Activated CD8-positive, alpha-beta T cell treated with anti-CD3 and anti-CD28 coated beads for 36 hours (primary cell): ENCODE measurements at regions not wholly inside any gene's neighbourhood (a gene's known extent, or its start where the extent isn't known, plus 50 kb on each side); places are given as distances from the start of the nearest gene placed in this dataset.

ENCODE experiments used
- ATAC-seq: fragments of 200-7000 bp; cut with Tn5 transposase; one replicate; pipeline ENCODE4 v1.10.0; 2021; ENCODE audit warnings: mild to moderate bottlenecking, moderate library complexity
- CTCF ChIA-PET: fragments of 350-600 bp; sonication (Branson Sonifier 250); formaldehyde crosslinking; loops from one replicate; lab custom pipeline; 2021; ENCODE audit warnings: antibody characterized with exemption; lab: Charles Lee
- POLR2A ChIA-PET: fragments of 350-600 bp; sonication (Branson Sonifier 250); formaldehyde crosslinking; loops from one replicate; lab custom pipeline; 2021; ENCODE audit warnings: antibody characterized with exemption; lab: Charles Lee
- DNase-seq: peaks from one replicate; pipeline ENCODE4 v3.0.0-alpha.2; 2020
- H3K27ac Mint-ChIP-seq: one replicate; pipeline ENCODE4 v1.8.0; 2021; ENCODE audit warnings: mild to moderate bottlenecking, mixed read lengths
- H3K27me3 Mint-ChIP-seq: one replicate; pipeline ENCODE4 v1.8.0; 2021; ENCODE audit warnings: mixed read lengths
- H3K36me3 Mint-ChIP-seq: one replicate; pipeline ENCODE4 v1.8.0; 2021; ENCODE audit warnings: low read depth, mixed read lengths
- H3K4me1 Mint-ChIP-seq: one replicate; pipeline ENCODE4 v1.8.0; 2021; ENCODE audit warnings: low read depth, mixed read lengths
- H3K4me3 Mint-ChIP-seq: one replicate; pipeline ENCODE4 v1.8.0; 2021; ENCODE audit warnings: mild to moderate bottlenecking, moderate library complexity, mixed read lengths
- H3K9me3 Mint-ChIP-seq: one replicate; pipeline ENCODE4 v1.8.0; 2021; ENCODE audit warnings: mixed read lengths
- CTCF ChIP-seq: fragments of 200-600 bp; IDR thresholded peaks from one replicate; pipeline ENCODE4 v1.8.0; 2022; ENCODE audit warnings: antibody characterized with exemption, mild to moderate bottlenecking
- intact Hi-C: fragments of 100-400 bp; cut with micrococcal nuclease; formaldehyde crosslinking; loops from one replicate; pipeline ENCODE4 v1.10.0; 2022

GRCh38 chr12:42648061-42648460, 58.5 kb upstream of the PRICKLE1 start:
- no peak for TF ChIP-seq CTCF
- H3K36me3 Mint-ChIP-seq = no peaks in the 10 kb centered on the region
- no peak overlapping the region for H3K27ac Mint-ChIP-seq
- ATAC-seq (no peak), DNase-seq (no peak)
- intact Hi-C loops = no loop called here
- H3K4me3 Mint-ChIP-seq = no peak overlapping the region
- ChIA-PET POLR2A (no interaction called here), CTCF (no interaction called here)
- H3K9me3 Mint-ChIP-seq = no peaks in the 10 kb centered on the region
- no peaks in the 10 kb centered on the region for H3K4me1 Mint-ChIP-seq
- no peaks in the 10 kb centered on the region for H3K27me3 Mint-ChIP-seq

GRCh38 chr12:42643881-42644579, 54.5 kb upstream of the PRICKLE1 start:
- POLR2A ChIA-PET = interaction anchor here (0.6 kb wide), 1 partner anchor 1245 kb away, joined by 3 read pairs; no protein-coding TSS in a partner anchor
- Mint-ChIP-seq H3K27ac (no peak overlapping the region), H3K9me3 (no peaks in the 10 kb centered on the region), H3K36me3 (no peaks in the 10 kb centered on the region), H3K4me3 (no peak overlapping the region), H3K4me1 (no peaks in the 10 kb centered on the region), H3K27me3 (peaks cover 2% of the 10 kb centered on the region)
- intact Hi-C loops = no loop called here
- TF ChIP-seq CTCF = no peak
- CTCF ChIA-PET = no interaction called here
- ATAC-seq (no peak), DNase-seq (no peak)

- ATAC-seq = no peak
- no peak for DNase-seq
- peaks cover 2% of the 10 kb centered on the region for H3K27me3 Mint-ChIP-seq
- ChIA-PET CTCF (no interaction called here), POLR2A (no interaction called here)
- no peaks in the 10 kb centered on the region for H3K4me1 Mint-ChIP-seq
- H3K27ac Mint-ChIP-seq = no peak overlapping the region
- no peak overlapping the region for H3K4me3 Mint-ChIP-seq
- intact Hi-C loops = no loop called here
- no peaks in the 10 kb centered on the region for H3K9me3 Mint-ChIP-seq
- H3K36me3 Mint-ChIP-seq = no peaks in the 10 kb centered on the region
- no peak for TF ChIP-seq CTCF
These were observed 51.8 kb upstream of the PRICKLE1 start for GRCh38 chr12:42641221-42641885.

- intact Hi-C loops = no loop called here
- Mint-ChIP-seq H3K4me1 (no peaks in the 10 kb centered on the region), H3K27ac (no peak overlapping the region), H3K4me3 (no peak overlapping the region), H3K9me3 (no peaks in the 10 kb centered on the region), H3K27me3 (peaks cover 2% of the 10 kb centered on the region), H3K36me3 (no peaks in the 10 kb centered on the region)
- DNase-seq = no peak
- CTCF ChIA-PET = no interaction called here
- TF ChIP-seq CTCF = no peak
- POLR2A ChIA-PET = no interaction called here
- ATAC-seq = no peak
These were observed 50.8 kb upstream of the PRICKLE1 start for GRCh38 chr12:42640391-42640790.

- TF ChIP-seq CTCF = no peak
- POLR2A ChIA-PET = interaction anchor here (0.6 kb wide), 1 partner anchor 26 kb away, joined by 3 read pairs; no protein-coding TSS in a partner anchor
- H3K36me3 Mint-ChIP-seq = no peaks in the 10 kb centered on the region
These were observed 50.0 kb upstream of the PRICKLE1 start for GRCh38 chr12:42639556-42639955.

More at GRCh38 chr12:42639556-42639955, 50.0 kb upstream of the PRICKLE1 start:
- Mint-ChIP-seq H3K4me3 (no peak overlapping the region), H3K27me3 (peaks cover 2% of the 10 kb centered on the region), H3K9me3 (no peaks in the 10 kb centered on the region), H3K27ac (no peak overlapping the region), H3K4me1 (no peaks in the 10 kb centered on the region)
- DNase-seq (no peak), ATAC-seq (no peak)
- intact Hi-C loops = no loop called here
- CTCF ChIA-PET = no interaction called here
